ENCODE measurements at regions not wholly inside any gene's neighbourhood (a gene's known extent, or its start where the extent isn't known, plus 50 kb on each side); places are given as distances from the start of the nearest gene placed in this dataset.

DNA sequence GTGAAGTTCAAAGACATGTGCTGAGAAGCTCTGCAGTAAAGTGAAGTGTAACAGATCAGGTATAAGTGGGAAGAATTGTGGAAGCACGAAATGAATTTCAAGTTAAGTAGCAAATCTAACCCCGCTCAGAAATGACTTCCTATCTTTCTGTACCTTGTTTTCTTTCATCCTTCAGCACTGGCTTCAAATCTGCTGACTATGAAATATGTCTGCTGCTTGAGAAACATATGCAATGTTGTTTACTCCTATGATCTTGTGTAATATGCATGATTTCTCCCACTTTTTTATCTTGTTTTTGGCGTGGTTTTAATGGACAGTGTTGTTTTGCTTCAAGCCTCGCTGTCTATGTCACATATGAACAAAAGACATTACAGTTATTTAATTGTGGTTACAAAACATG, 545.3 kb upstream of the NCAM2 start:
- no TSS peak for BruUV-seq (replicated peaks)
- H3K4me1 ChIP-seq (ENCODE audit: insufficient read depth, low read length, poor library complexity, severe bottlenecking): no peaks in the 10 kb centered on the region
- no peak overlapping the region for H3K4me3 ChIP-seq (ENCODE audit: low read depth, low read length, poor library complexity, severe bottlenecking)

GRCh38 chr21:20459838-20460237, 538.4 kb upstream of the NCAM2 start:
- Histone ChIP-seq H3K4me3 (ENCODE audit: low read depth, low read length, poor library complexity, severe bottlenecking) (no peak overlapping the region), H3K27ac (ENCODE audit: low read depth, low read length, poor library complexity, severe bottlenecking) (no peak overlapping the region), H3K4me1 (ENCODE audit: insufficient read depth, low read length, poor library complexity, severe bottlenecking) (no peaks in the 10 kb centered on the region), H3K4me2 (ENCODE audit: low read length) (no peak overlapping the region), H2AFZ (ENCODE audit: low read length) (no peak overlapping the region), H3K9me3 (ENCODE audit: low read length) (peaks cover 18% of the 10 kb centered on the region; the same call in 1 of the 2 replicates), H3K9me2 (ENCODE audit: insufficient read depth, low read length) (no peaks in the 10 kb centered on the region), H3K36me3 (ENCODE audit: insufficient read depth, low read length) (no peaks in the 10 kb centered on the region), H3K79me2 (ENCODE audit: insufficient read depth, low read depth, low read length) (no peaks in the 10 kb centered on the region), H4K20me1 (ENCODE audit: insufficient read depth, low read length) (no peaks in the 10 kb centered on the region)
- ChIA-PET CTCF (ENCODE audit: unreplicated experiment) (no interaction called here), POLR2A (interaction anchor here (0.6 kb wide), 1 partner anchor 147 kb away, joined by 3 read pairs; no protein-coding TSS in a partner anchor)
- intact Hi-C loops (cut with micrococcal nuclease; ENCODE audit: unreplicated experiment): no loop called here
- DNase-seq (ENCODE audit: low spot score): no peak
- no TSS peak for BruUV-seq (replicated peaks)
- TF ChIP-seq EZH2phosphoT487 (IDR thresholded peaks at IDR 0.05; ENCODE audit: borderline replicate concordance, low read depth, low read length): no peak
- TF ChIP-seq CTCF (conservative IDR thresholded peaks at IDR 0.05; ENCODE audit: low read length): no peak

More for the DNA sequence above, 545.3 kb upstream of the NCAM2 start:
- no peaks in the 10 kb centered on the region for H4K20me1 ChIP-seq (ENCODE audit: insufficient read depth, low read length)
- intact Hi-C loops (cut with micrococcal nuclease; ENCODE audit: unreplicated experiment): no loop called here
- H2AFZ ChIP-seq (ENCODE audit: low read length): no peak overlapping the region
- POLR2A ChIA-PET: interaction anchor here (0.8 kb wide), 1 partner anchor 1238 kb away, joined by 3 read pairs; no protein-coding TSS in a partner anchor
- H3K9me3 ChIP-seq (ENCODE audit: low read length): peaks cover 12% of the 10 kb centered on the region; the same call in 1 of the 2 replicates
- no peak overlapping the region for H3K27ac ChIP-seq (ENCODE audit: low read depth, low read length, poor library complexity, severe bottlenecking)
- CTCF ChIA-PET (ENCODE audit: unreplicated experiment): no interaction called here
- no peaks in the 10 kb centered on the region for H3K36me3 ChIP-seq (ENCODE audit: insufficient read depth, low read length)
- no peaks in the 10 kb centered on the region for H3K9me2 ChIP-seq (ENCODE audit: insufficient read depth, low read length)
- TF ChIP-seq EZH2phosphoT487 (IDR thresholded peaks at IDR 0.05; ENCODE audit: borderline replicate concordance, low read depth, low read length) (no peak), CTCF (conservative IDR thresholded peaks at IDR 0.05; ENCODE audit: low read length) (no peak)
- no peaks in the 10 kb centered on the region for H3K79me2 ChIP-seq (ENCODE audit: insufficient read depth, low read depth, low read length)
- DNase-seq (ENCODE audit: low spot score): no peak
- no peak overlapping the region for H3K4me2 ChIP-seq (ENCODE audit: low read length)

DNA sequence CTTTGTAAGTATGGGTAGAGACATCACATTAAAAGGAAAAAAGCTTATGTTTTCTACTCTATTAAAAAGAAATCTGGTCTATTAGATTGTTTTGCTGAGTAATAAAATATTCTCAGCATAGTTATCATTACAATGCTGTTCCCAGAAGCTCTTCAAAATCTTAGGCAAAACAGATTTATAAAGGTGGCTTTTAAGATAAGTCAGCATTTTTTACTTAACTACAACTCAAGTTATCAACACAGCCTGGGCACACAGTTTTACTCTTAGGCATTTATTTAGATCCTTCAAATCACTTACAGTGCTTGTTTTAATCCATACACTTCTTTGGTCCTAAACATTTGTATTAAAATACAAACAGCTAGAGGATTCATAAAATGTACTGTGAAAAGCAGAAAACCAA, 534.8 kb upstream of the NCAM2 start:
- H3K4me1 ChIP-seq (ENCODE audit: insufficient read depth, low read length, poor library complexity, severe bottlenecking): no peaks in the 10 kb centered on the region
- no peak overlapping the region for H2AFZ ChIP-seq (ENCODE audit: low read length)
- CTCF ChIA-PET (ENCODE audit: unreplicated experiment): no interaction called here
- no peaks in the 10 kb centered on the region for H4K20me1 ChIP-seq (ENCODE audit: insufficient read depth, low read length)
- H3K79me2 ChIP-seq (ENCODE audit: insufficient read depth, low read depth, low read length): no peaks in the 10 kb centered on the region
- POLR2A ChIA-PET: interaction anchor here (1.2 kb wide), 1 partner anchor 9 kb away, joined by 3 read pairs; no protein-coding TSS in a partner anchor
- TF ChIP-seq CTCF (conservative IDR thresholded peaks at IDR 0.05; ENCODE audit: low read length) (no peak), EZH2phosphoT487 (IDR thresholded peaks at IDR 0.05; ENCODE audit: borderline replicate concordance, low read depth, low read length) (no peak)
- H3K4me2 ChIP-seq (ENCODE audit: low read length): no peak overlapping the region
- no peak overlapping the region for H3K27ac ChIP-seq (ENCODE audit: low read depth, low read length, poor library complexity, severe bottlenecking)
- DNase-seq (ENCODE audit: low spot score): no peak
- intact Hi-C loops (cut with micrococcal nuclease; ENCODE audit: unreplicated experiment): no loop called here
- BruUV-seq (replicated peaks): no TSS peak
- no peaks in the 10 kb centered on the region for H3K36me3 ChIP-seq (ENCODE audit: insufficient read depth, low read length)
- peaks cover 29% of the 10 kb centered on the region; the same call in 1 of the 2 replicates for H3K9me3 ChIP-seq (ENCODE audit: low read length)
- H3K4me3 ChIP-seq (ENCODE audit: low read depth, low read length, poor library complexity, severe bottlenecking): no peak overlapping the region
- H3K9me2 ChIP-seq (ENCODE audit: insufficient read depth, low read length): no peaks in the 10 kb centered on the region

Data from OCI-LY7 (cell line).